Right kidney (tissue), 1 donor: ENCODE measurements at regions not wholly inside any gene's neighbourhood (a gene's known extent, or its start where the extent isn't known, plus 50 kb on each side); places are given as distances from the start of the nearest gene placed in this dataset.

Experiments used
- DNase-seq: peaks from one replicate; pipeline ENCODE4 v3.0.0-alpha.2; 2016

DNA sequence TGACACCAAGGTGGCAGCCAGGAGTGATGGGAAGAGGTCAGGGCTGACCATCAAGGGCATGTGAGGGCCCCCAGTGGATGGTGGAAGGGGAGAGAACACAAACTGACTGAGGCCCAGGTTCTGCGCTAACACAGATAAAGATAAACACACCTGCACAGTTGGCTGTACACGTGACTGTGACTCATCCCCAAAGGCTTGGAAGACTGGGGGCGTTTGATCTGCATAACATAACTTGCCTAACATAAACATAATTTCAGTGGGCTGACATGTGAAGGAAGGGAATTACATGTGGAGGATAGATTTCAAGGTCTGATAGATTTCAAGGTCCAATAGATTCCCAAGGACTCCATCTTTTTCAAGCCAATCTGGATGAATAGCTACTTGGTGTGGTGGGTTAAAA lies 100.9 kb upstream of the TNRC6C start:
- DNase-seq: no peak

- no peak for DNase-seq
Measured at GRCh38 chr17:77858291-77859034, 100.0 kb upstream of the TNRC6C start.

GRCh38 chr17:77859035-77859810 lies 99.3 kb upstream of the TNRC6C start:
- no peak for DNase-seq

DNA sequence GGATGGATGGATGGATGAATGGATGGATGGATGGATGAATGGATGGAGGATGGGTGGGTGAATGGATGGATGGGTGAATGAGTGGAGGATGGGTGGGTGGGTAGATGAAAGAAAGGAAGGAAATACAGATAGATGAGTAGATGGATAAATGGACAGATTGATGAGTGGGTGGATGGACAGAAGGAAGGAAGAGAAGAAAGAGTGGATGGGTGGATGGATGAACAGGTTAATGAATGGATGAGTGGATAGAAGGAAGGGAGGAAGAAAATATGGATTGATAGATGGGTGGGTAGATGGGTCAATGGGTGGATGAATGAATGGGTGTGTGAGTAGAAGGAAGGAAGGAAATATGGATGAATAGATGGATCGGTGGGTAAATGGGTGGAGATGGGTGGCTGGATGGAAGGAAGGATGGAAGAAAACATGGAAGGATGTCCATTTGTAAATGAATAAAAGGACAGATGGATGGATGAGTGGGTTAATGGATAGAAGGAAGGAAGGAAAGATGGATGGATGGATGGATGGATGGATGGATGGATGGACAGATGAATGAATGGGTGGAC lies 97.3 kb upstream of the TNRC6C start:
- no peak for DNase-seq

DNA sequence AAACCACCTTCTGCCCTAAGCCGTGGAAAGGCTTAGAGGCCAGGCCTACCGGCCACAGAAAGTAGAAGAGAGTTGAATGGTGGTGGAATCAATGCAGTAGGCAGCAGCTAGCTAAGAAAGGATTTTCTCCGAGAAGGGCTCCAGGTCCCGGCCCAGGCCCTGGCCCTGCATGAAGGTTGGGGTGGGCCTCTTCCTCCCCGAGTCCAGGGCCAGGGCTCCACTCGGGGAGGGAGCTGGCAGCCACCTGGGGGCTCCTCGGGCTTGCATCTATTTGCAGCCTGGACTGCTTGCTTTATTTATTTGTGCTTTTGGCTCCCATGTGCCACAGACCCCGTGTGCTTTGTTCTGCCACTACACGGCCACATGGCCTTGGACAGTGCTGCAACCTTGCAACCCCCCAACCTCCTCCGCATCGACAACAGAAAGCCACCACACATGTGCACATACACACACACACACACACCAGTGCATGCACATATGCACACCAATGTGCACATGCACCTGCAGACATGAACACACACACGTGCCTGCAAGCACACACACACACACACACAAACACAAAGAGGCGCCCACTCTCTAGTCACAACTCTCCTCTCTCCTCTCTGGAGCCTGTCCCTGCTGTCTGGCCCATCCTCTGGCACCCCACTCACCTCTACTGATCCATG lies 96.4 kb upstream of the TNRC6C start:
- no peak for DNase-seq

- no peak for DNase-seq
Measured at GRCh38 chr17:77862890-77863813, 95.4 kb upstream of the TNRC6C start.

GRCh38 chr17:77863814-77864161 lies 94.7 kb upstream of the TNRC6C start:
- peak; percentile 29 for DNase-seq

DNA sequence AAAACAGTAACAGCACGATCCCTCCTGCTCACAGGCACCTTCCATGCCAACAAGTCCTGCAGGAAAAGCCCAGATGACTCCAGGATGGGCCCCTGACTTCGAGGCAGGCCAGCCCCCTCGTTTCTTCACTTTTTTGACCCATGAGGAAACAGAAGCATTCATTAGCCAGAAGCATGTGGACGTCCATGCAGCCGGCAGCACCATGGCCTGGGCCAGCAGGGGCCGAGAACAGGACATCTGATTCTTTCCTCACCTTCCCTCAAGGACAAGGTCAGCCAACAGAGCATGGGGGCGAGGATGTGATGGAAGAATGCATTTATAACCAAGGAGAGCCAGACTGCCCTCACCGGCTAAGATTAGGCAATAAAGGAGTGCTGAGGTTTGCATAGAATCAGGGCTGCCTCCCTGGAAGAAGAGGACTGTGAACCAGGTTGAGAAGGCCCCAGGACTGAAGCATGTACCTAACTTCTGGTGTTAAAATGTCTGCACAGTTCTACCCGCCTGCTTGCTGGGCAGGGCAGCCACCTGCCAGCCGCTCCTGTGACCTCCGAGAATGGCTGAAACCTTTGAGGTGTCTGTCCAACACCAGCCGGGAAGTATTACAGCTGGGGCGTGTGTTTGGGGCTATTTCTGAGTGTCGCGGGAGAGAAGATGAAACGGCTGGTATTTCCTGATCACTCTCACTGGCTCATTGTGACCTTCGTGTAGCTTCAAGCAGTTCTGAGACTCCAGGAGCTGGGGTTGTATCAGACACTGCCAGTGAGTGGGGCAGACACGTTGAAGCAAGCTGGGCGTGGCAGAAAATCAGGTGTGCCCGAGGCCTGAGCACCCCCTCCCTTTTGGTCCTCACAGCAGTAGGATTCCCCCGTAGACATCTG lies 94.0 kb upstream of the TNRC6C start:
- no peak for DNase-seq

DNA sequence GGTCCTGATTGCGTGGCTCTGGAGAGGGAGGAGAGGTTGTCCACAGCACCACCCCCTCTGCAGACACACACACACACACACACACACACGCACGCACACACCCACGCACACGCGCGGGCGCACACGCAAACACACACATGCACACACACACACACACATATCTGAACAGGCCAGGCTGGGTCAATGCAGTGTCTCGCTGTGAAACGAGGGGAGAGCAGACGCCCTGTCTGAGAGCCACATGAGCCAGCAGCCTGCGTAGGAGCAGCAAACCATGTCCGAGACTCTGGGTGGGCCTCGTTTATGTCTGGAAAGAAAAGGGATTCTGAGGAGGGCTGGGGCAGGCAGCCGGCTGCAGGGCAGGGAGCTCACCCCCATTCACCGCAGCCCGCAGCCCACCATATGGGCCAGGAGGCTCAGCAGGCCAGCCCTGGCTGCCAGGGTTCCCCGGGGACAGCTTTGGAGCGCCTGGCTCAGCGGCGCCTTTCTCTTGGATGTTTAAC lies 93.3 kb upstream of the TNRC6C start:
- peak; percentile 62 for DNase-seq

DNA sequence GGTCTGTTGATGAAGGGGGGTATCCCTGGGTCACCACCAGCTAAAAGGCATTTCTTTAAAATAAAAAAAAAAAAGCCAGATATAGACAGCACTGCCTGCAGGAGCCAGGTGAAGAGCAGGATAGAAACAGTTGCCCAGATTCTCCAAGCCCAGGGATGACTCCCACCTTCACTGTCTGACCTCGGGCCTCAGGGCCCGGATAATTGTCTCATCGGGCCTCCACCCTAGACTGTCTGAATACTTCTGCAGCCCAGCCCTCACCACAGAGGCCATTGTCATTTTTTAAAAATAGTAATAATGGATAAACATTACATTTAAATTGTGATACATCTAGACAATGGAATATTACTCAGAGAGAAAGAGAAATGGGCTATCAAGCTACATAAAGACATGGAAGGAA lies 92.8 kb upstream of the TNRC6C start:
- DNase-seq: no peak

GRCh38 chr17:77867308-77867781 lies 91.2 kb upstream of the TNRC6C start:
- no peak for DNase-seq

- DNase-seq: no peak
Measured at GRCh38 chr17:77867976-77868713, 90.4 kb upstream of the TNRC6C start.

DNA sequence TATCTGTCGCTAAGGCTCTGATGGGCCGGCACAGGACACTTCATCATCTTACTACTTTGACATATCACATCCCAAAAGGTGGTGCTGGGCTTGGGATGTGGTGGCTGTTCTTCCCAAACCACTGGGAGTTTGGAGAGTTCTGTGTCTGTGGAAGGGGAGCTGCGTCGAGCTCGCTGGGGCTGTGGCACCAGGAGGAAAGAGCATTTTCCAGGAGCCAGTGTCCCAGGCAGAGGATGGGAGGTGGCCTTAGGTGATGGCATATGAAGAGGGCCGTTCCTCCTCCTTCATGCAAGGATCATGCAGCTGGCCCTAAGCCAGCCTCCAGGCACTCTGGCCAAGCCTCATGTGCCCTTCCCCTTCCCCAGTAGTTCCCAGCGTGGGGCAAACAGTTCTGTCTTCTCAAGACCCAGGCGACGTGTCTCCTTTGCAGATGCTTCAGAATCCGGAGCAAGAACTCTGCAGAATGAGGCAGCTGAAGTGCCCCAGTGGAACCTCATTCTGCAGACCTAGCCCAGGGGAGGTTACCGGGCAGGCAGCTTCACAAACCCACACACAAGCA lies 89.4 kb upstream of the TNRC6C start:
- no peak for DNase-seq

DNA sequence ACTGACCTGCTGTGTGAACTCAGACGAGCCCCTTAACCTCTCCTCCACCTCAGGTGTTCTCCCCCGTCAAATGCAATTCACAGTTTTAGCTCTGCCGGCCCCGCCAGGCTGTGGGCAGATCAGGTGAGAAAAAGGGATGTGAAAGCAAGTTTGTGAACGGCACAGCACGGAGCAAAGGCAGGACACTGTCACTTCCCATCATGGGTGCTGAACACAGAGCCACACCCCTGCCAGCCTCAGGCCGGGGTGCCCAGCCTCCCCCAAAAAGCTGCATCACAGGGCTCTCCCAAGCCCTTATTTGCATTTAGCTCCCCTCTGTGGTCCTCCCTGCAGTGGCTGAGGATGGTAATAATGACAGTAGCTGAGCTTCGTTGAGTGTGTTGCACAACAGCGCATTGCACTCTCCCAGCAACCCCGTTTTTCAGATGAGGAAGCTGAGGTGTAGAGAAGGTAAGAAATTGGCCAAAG lies 88.8 kb upstream of the TNRC6C start:
- DNase-seq: no peak

DNA sequence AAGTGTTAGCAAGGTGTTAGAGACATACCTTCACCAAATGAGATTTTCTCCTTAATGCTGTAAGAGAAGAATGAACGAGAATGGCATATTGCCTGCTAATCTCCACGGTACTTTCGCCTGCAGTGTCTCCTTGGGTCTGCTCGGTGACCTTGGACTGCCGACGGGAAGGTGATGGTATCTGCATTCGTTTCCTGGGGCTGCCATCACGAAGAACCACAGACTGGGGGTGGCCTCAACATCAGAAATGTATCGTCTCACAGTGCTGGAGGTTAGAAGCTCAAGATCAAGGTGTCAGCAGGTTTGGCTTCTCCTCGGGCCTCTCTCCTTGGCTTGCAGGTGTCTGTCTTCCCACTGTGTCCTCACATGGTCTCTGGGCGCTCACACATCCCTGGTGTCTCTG lies 86.3 kb upstream of the TNRC6C start:
- DNase-seq: no peak

GRCh38 chr17:77872714-77873499 lies 85.6 kb upstream of the TNRC6C start:
- no peak for DNase-seq

DNA sequence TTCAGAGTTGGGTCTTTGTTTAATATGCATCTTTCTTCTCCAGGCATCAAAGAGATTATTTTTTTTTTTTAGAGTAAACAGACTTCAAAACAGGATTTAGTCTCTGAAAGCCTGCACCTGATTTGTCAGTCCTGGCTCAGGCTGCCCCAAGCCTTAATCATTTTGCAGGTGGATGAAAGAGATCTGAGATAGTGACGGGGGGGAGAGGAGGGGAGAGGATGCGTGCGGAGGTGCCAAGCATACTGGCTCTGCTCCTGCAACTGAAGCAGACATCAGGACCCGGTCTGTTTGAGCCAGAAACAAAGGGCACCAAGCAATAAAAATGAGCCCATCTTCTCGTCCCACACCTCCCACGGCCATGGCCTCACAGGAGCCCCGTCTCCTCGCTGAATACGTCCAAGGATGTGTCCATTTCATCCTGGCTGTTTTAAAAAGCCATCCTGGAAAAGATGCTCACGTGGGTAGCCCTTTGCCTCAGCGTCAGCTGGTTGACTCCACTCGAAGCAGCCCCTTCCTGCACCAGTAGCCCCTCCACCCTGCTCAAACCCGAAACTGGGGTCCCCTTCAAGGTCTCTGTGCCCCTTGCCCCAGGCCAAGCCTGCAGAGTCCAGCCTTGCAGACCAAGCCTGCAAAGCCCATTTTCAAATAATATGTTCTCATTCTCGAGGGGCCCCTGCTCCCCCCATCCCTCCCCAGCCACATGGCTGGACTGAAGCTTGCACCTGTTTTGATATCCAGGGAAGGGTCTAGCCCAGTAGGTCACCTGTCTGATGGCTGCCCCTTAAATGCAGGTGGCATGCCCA lies 84.8 kb upstream of the TNRC6C start:
- DNase-seq: no peak
